ENCODE measurements at regions not wholly inside any gene's neighbourhood (a gene's known extent, or its start where the extent isn't known, plus 50 kb on each side); places are given as distances from the start of the nearest gene placed in this dataset.
A peak's percentile ranks its signal among the peaks of the same experiment; 100 is the strongest.

GRCh38 chr22:47295982-47296381 lies 533.5 kb downstream of the TBC1D22A start:
- no peak for DNase-seq (ENCODE audit: low spot score)
- no peak overlapping the region for H3K4me3 ChIP-seq
- H3K27ac ChIP-seq = no peak overlapping the region
- ATAC-seq (ENCODE audit: insufficient number of reproducible peaks, low FRiP score, low read depth) = no peak
- no peaks in the 10 kb centered on the region for H3K9me3 ChIP-seq
- H3K36me3 ChIP-seq = no peaks in the 10 kb centered on the region
- H3K27me3 ChIP-seq (replicated peaks; ENCODE audit: insufficient read depth) = no peaks in the 10 kb centered on the region
- peaks cover 6 to 27% of the 10 kb centered on the region in 2 donors for H3K4me1 ChIP-seq (ENCODE audit: control insufficient read depth in 1 of 2, low read depth in 2 of 2)
- no peak for TF ChIP-seq CTCF (IDR thresholded peaks at IDR 0.05)

- Histone ChIP-seq H3K4me1 (ENCODE audit: control insufficient read depth in 1 of 2, low read depth in 2 of 2) (peaks cover 6 to 27% of the 10 kb centered on the region in 2 donors), H3K9me3 (no peaks in the 10 kb centered on the region), H3K27ac (no peak overlapping the region), H3K36me3 (no peaks in the 10 kb centered on the region), H3K27me3 (replicated peaks; ENCODE audit: insufficient read depth) (no peaks in the 10 kb centered on the region), H3K4me3 (no peak overlapping the region)
- DNase-seq (ENCODE audit: low spot score) = no peak
- TF ChIP-seq CTCF (IDR thresholded peaks at IDR 0.05) = no peak
- ATAC-seq (ENCODE audit: insufficient number of reproducible peaks, low FRiP score, low read depth) = no peak
These were observed 532.9 kb downstream of the TBC1D22A start for GRCh38 chr22:47295226-47295901.

GRCh38 chr22:47294576-47294975 lies 532.1 kb downstream of the TBC1D22A start:
- no peak for TF ChIP-seq CTCF (IDR thresholded peaks at IDR 0.05)
- H3K36me3 ChIP-seq = no peaks in the 10 kb centered on the region
- no peak overlapping the region for H3K27ac ChIP-seq
- ATAC-seq (ENCODE audit: insufficient number of reproducible peaks, low FRiP score, low read depth) (no peak), DNase-seq (ENCODE audit: low spot score) (no peak)
- H3K4me1 ChIP-seq (ENCODE audit: control insufficient read depth in 1 of 2, low read depth in 2 of 2) = peaks cover 6 to 27% of the 10 kb centered on the region in 2 donors
- H3K4me3 ChIP-seq = no peak overlapping the region
- H3K27me3 ChIP-seq (replicated peaks; ENCODE audit: insufficient read depth) = no peaks in the 10 kb centered on the region
- no peaks in the 10 kb centered on the region for H3K9me3 ChIP-seq

- H3K4me1 ChIP-seq (ENCODE audit: control insufficient read depth in 1 of 2, low read depth in 2 of 2) = peaks cover 6 to 27% of the 10 kb centered on the region in 2 donors
- TF ChIP-seq CTCF (IDR thresholded peaks at IDR 0.05) = no peak
- no peak overlapping the region for H3K27ac ChIP-seq
- DNase-seq (ENCODE audit: low spot score) (no peak), ATAC-seq (ENCODE audit: insufficient number of reproducible peaks, low FRiP score, low read depth) (no peak)
- no peaks in the 10 kb centered on the region for H3K27me3 ChIP-seq (replicated peaks; ENCODE audit: insufficient read depth)
- H3K9me3 ChIP-seq = no peaks in the 10 kb centered on the region
- H3K36me3 ChIP-seq = no peaks in the 10 kb centered on the region
- H3K4me3 ChIP-seq = no peak overlapping the region
These were observed 531.7 kb downstream of the TBC1D22A start for GRCh38 chr22:47294222-47294532.

- H3K4me3 ChIP-seq = no peak overlapping the region
- no peak for TF ChIP-seq CTCF (IDR thresholded peaks at IDR 0.05)
- H3K27me3 ChIP-seq (replicated peaks; ENCODE audit: insufficient read depth) = no peaks in the 10 kb centered on the region
- H3K4me1 ChIP-seq (ENCODE audit: control insufficient read depth in 1 of 2, low read depth in 2 of 2) = peaks cover 6 to 27% of the 10 kb centered on the region in 2 donors
- no peak for ATAC-seq (ENCODE audit: insufficient number of reproducible peaks, low FRiP score, low read depth)
- H3K27ac ChIP-seq = peak overlapping the region in 1 of 2 donors; percentile 63
- DNase-seq (ENCODE audit: low spot score) = no peak
- no peaks in the 10 kb centered on the region for H3K9me3 ChIP-seq
- H3K36me3 ChIP-seq = no peaks in the 10 kb centered on the region
These were observed 531.1 kb downstream of the TBC1D22A start for GRCh38 chr22:47293368-47294221.
